Osteoblast (primary cell): ENCODE measurements at regions not wholly inside any gene's neighbourhood (a gene's known extent, or its start where the extent isn't known, plus 50 kb on each side); places are given as distances from the start of the nearest gene placed in this dataset.
A peak's percentile ranks its signal among the peaks of the same experiment; 100 is the strongest.

Experiments
- DNase-seq: peaks from one replicate; pipeline ENCODE4 v3.0.0; 2011; ENCODE audit warnings: low spot score, mixed read lengths; ENCODE audit not compliant: insufficient read length; ENCODE audit errors: missing footprints
- H2AFZ ChIP-seq: 2 replicates; pipeline ENCODE4 v1.6.0; 2011; ENCODE audit warnings: mild to moderate bottlenecking, low read length
- H3K27ac ChIP-seq: 2 replicates; pipeline ENCODE4 v1.5.1; 2011; ENCODE audit warnings: mild to moderate bottlenecking, low read depth, low read length, moderate library complexity
- H3K27me3 ChIP-seq: 2 replicates; pipeline ENCODE4 v1.6.0; 2012; ENCODE audit warnings: mild to moderate bottlenecking, control low read depth, inconsistent platforms, low read length, moderate library complexity; ENCODE audit not compliant: insufficient read depth
- H3K36me3 ChIP-seq: 2 replicates; pipeline ENCODE4 v1.5.1; 2011; ENCODE audit warnings: mild to moderate bottlenecking, low read length, control low read depth, moderate library complexity; ENCODE audit not compliant: insufficient read depth
- H3K4me1 ChIP-seq: 2 replicates; pipeline ENCODE4 v1.5.1; 2011; ENCODE audit warnings: mild to moderate bottlenecking, low read length, control low read depth, moderate library complexity; ENCODE audit not compliant: insufficient read depth
- H3K4me2 ChIP-seq: 2 replicates; pipeline ENCODE4 v1.6.0; 2011; ENCODE audit warnings: mild to moderate bottlenecking, low read length; ENCODE audit not compliant: insufficient read depth
- H3K4me3 ChIP-seq: fragments of 200-600 bp; sonication (generic); 3 replicates; pipeline ENCODE4 v1.5.1; 2012; ENCODE audit warnings: mild to moderate bottlenecking, low read length, inconsistent platforms; ENCODE audit not compliant: insufficient read depth
- H3K79me2 ChIP-seq: 2 replicates; pipeline ENCODE4 v1.6.0; 2012; ENCODE audit warnings: mild to moderate bottlenecking, low read length, control low read depth, inconsistent platforms; ENCODE audit not compliant: insufficient read depth
- H3K9me3 ChIP-seq: 2 replicates; pipeline ENCODE4 v1.5.1; 2011; ENCODE audit warnings: low read depth, low read length, control low read depth
- H4K20me1 ChIP-seq: 2 replicates; pipeline ENCODE4 v1.6.0; 2012; ENCODE audit warnings: mild to moderate bottlenecking, low read length, control low read depth; ENCODE audit not compliant: insufficient read depth
- CTCF ChIP-seq: IDR thresholded peaks from 2 replicates; pipeline ENCODE4 v1.5.1; 2011; ENCODE audit warnings: mild to moderate bottlenecking, low read depth, low read length, moderate library complexity; ENCODE audit errors: extremely low read depth

- Histone ChIP-seq H3K36me3 (no peaks in the 10 kb centered on the region), H3K9me3 (no peaks in the 10 kb centered on the region), H3K4me2 (no peak overlapping the region), H3K4me3 (no peak overlapping the region), H3K27ac (no peak overlapping the region), H3K79me2 (no peaks in the 10 kb centered on the region), H4K20me1 (no peaks in the 10 kb centered on the region), H3K4me1 (no peaks in the 10 kb centered on the region), H2AFZ (no peak overlapping the region), H3K27me3 (peaks cover 3% of the 10 kb centered on the region)
- TF ChIP-seq CTCF = no peak
- no peak for DNase-seq
These were observed 70.7 kb upstream of the PRSS58 start for GRCh38 chr7:142328551-142328950.

GRCh38 chr7:142327628-142328405 lies 70.0 kb upstream of the PRSS58 start:
- Histone ChIP-seq H3K4me1 (no peaks in the 10 kb centered on the region), H3K27ac (no peak overlapping the region), H3K36me3 (no peaks in the 10 kb centered on the region), H4K20me1 (no peaks in the 10 kb centered on the region), H3K27me3 (peaks cover 3% of the 10 kb centered on the region), H2AFZ (no peak overlapping the region), H3K4me2 (no peak overlapping the region), H3K79me2 (no peaks in the 10 kb centered on the region), H3K9me3 (no peaks in the 10 kb centered on the region), H3K4me3 (no peak overlapping the region)
- no peak for TF ChIP-seq CTCF
- peak; percentile 29 for DNase-seq

GRCh38 chr7:142323706-142324105 lies 65.8 kb upstream of the PRSS58 start:
- H3K36me3 ChIP-seq = no peaks in the 10 kb centered on the region
- H3K27ac ChIP-seq = no peak overlapping the region
- no peaks in the 10 kb centered on the region for H4K20me1 ChIP-seq
- no peaks in the 10 kb centered on the region for H3K4me1 ChIP-seq
- DNase-seq = peak; percentile 27
- no peaks in the 10 kb centered on the region for H3K79me2 ChIP-seq
- H3K27me3 ChIP-seq = no peaks in the 10 kb centered on the region
- H3K9me3 ChIP-seq = no peaks in the 10 kb centered on the region
- TF ChIP-seq CTCF = peak; percentile 42
- no peak overlapping the region for H3K4me3 ChIP-seq
- no peak overlapping the region for H2AFZ ChIP-seq
- no peak overlapping the region for H3K4me2 ChIP-seq

GRCh38 chr7:142321391-142321790 lies 63.5 kb upstream of the PRSS58 start:
- H3K4me1 ChIP-seq = no peaks in the 10 kb centered on the region
- no peak for DNase-seq
- H3K79me2 ChIP-seq = no peaks in the 10 kb centered on the region
- no peaks in the 10 kb centered on the region for H3K9me3 ChIP-seq
- no peak overlapping the region for H2AFZ ChIP-seq
- H3K36me3 ChIP-seq = no peaks in the 10 kb centered on the region
- H3K4me2 ChIP-seq = no peak overlapping the region
- H4K20me1 ChIP-seq = no peaks in the 10 kb centered on the region
- no peak overlapping the region for H3K4me3 ChIP-seq
- no peak for TF ChIP-seq CTCF
- no peaks in the 10 kb centered on the region for H3K27me3 ChIP-seq
- H3K27ac ChIP-seq = no peak overlapping the region
